Pancreas (tissue), 10 donors: ENCODE measurements at regions not wholly inside any gene's neighbourhood (a gene's known extent, or its start where the extent isn't known, plus 50 kb on each side); places are given as distances from the start of the nearest gene placed in this dataset.
"Not testable (repeated sequence)": the region's sequence is repeated elsewhere in the genome, so short reads cannot be mapped to it uniquely, and the experiment has no call there.

Experiments used
- ATAC-seq, 4 donors: fragments of 200-7000 bp; cut with Tn5 transposase; one replicate each; pipeline versions ENCODE4 v1.8.0 to v1.9.1; 2020; ENCODE audit warnings: mild to moderate bottlenecking in 4 of 4, moderate library complexity in 4 of 4
- DNase-seq, 6 donors: peaks; one replicate each; pipeline ENCODE4 v3.0.0-alpha.2; 2020
- FAIRE-seq: peaks from 2 replicates; lab custom pipeline; 2012; peaks lifted over from hg19 to GRCh38; lab: Jason Lieb, UNC
- H3K27ac ChIP-seq, 4 donors: fragments of 200-600 bp; sonication (generic); 1 replicate in 3 of 4; 2 replicates in 1 of 4; pipeline versions ENCODE4 v1.5.0 to v1.8.0; 2020
- H3K27me3 ChIP-seq, 4 donors: fragments of 200-600 bp; one replicate each; pipeline ENCODE4 v1.8.0; 2021
- H3K36me3 ChIP-seq, 3 donors: fragments of 200-600 bp; sonication (generic) in 1 of 3; one replicate each; pipeline versions ENCODE4 v1.5.0 to v1.8.0; 2020 to 2021
- H3K4me1 ChIP-seq, 3 donors: fragments of 200-600 bp; one replicate each; pipeline ENCODE4 v1.8.0; 2021
- H3K4me3 ChIP-seq, 4 donors: fragments of 200-600 bp; sonication (generic) in 2 of 4; one replicate each; pipeline versions ENCODE4 v1.5.0 to v1.8.0; 2020 to 2021
- H3K9me3 ChIP-seq, 4 donors: fragments of 200-600 bp; one replicate each; pipeline ENCODE4 v1.8.0; 2021
- WGBS, 2 donors: extraction: QIAGEN DNeasy Blood & Tissue Kit; methylation state at CpG; one replicate each; pipeline ENCODE4 v1.1.7; 2013; 5-methylcytosine and 5-hydroxymethylcytosine counted together
- intact Hi-C, 3 donors: fragments of 100-400 bp; cut with DNase I; formaldehyde crosslinking; loops; one replicate each; pipeline versions ENCODE4 v1.11.1 to v1.14.2; 2022
- TF ChIP-seq, protein P1 (sequence below), 4 donors: fragments of 200-600 bp; sonication (generic) in 3 of 4; IDR thresholded peaks; one replicate each; pipeline versions ENCODE4 v1.5.0 to v1.8.0; 2021; ENCODE audit warnings: antibody characterized with exemption in 4 of 4
- donor health status: healthy with polysubstance abuse.
- donor health status: DM: no; HTN: no; CAD: no; lungs with moderate emphysema.
- donor health status: DM: no; HTN: no; CAD: no.
- donor health status: control.
- donor health status: control.
- donor health status: Bipolar disorder and iron deficiency.
- donor health status: DM: yes; HTN: yes; CAD: no.
- donor health status: DM: no; HTN: no; CAD: no.
- donor health status: DM: no; HTN: no; CAD: no.
- donor health status: DM: yes; HTN: yes; CAD: no.

DNA sequence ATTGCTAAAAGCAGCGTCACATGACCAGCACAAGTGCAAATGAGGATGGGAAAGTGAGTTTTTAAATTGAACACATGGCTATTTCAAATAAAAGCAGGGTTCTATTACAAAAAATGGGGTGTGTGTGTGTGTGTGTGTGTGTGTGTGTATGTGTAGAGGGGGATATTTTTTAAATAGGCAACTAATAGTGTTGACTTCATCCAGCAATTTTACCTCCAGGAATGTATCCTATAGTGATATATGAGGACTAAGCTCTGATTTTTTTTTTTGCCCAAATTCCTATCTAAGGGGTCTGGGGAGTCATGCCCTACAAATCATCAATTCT, 78.9 kb upstream of the AMN1 start:
- H3K4me3 ChIP-seq: no peak overlapping the region
- TF ChIP-seq, protein P1, sequence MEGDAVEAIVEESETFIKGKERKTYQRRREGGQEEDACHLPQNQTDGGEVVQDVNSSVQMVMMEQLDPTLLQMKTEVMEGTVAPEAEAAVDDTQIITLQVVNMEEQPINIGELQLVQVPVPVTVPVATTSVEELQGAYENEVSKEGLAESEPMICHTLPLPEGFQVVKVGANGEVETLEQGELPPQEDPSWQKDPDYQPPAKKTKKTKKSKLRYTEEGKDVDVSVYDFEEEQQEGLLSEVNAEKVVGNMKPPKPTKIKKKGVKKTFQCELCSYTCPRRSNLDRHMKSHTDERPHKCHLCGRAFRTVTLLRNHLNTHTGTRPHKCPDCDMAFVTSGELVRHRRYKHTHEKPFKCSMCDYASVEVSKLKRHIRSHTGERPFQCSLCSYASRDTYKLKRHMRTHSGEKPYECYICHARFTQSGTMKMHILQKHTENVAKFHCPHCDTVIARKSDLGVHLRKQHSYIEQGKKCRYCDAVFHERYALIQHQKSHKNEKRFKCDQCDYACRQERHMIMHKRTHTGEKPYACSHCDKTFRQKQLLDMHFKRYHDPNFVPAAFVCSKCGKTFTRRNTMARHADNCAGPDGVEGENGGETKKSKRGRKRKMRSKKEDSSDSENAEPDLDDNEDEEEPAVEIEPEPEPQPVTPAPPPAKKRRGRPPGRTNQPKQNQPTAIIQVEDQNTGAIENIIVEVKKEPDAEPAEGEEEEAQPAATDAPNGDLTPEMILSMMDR (IDR thresholded peaks at IDR 0.05): no peak
- no peaks in the 10 kb centered on the region for H3K27me3 ChIP-seq
- ATAC-seq: no peak
- H3K4me1 ChIP-seq: no peaks in the 10 kb centered on the region
- H3K9me3 ChIP-seq: no peaks in the 10 kb centered on the region
- H3K27ac ChIP-seq: no peak overlapping the region
- intact Hi-C loops: no loop called here
- H3K36me3 ChIP-seq: no peaks in the 10 kb centered on the region
- WGBS, 2 donors: 93 to 94% methylated on average over 1 of the region's 1 CpG
- no peak for FAIRE-seq
- DNase-seq: no peak

DNA sequence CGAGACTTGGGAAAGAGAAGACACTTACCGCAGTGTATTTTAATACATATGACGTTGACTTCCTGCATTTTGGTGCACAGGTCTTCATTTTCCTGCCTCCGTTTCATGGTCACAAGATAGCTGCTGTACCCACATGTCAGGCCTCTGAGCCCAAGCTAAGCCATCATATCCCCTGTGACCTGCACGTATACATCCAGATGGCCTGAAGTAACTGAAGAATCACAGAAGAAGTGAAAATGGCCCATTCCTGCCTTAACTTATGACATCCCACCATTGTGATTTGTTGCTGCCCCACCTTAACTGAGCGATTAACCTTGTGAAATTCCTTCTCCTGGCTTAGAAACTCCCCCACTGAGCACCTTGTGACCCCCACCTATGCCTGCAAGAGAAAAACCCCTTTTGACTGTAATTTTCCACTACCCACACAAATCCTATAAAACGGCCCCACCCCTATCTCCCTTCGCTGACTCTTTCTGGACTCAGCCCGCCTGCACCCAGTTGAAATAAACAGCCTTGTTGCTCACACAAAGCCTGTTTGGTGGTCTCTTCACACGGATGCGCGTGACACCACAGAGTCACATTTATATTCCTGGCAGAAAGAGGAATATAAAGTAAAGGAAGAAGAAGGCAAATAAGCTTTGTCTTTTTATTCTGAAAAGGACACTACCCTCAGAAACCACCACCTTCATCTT, 78.4 kb upstream of the AMN1 start:
- H3K9me3 ChIP-seq, ATAC-seq, H3K4me1 ChIP-seq, H3K27me3 ChIP-seq, FAIRE-seq, H3K27ac ChIP-seq, H3K36me3 ChIP-seq, intact Hi-C loops, DNase-seq, H3K4me3 ChIP-seq: not testable (repeated sequence)
- 88 to 94% methylated on average over 12 of the region's 12 CpGs for WGBS, 2 donors

DNA sequence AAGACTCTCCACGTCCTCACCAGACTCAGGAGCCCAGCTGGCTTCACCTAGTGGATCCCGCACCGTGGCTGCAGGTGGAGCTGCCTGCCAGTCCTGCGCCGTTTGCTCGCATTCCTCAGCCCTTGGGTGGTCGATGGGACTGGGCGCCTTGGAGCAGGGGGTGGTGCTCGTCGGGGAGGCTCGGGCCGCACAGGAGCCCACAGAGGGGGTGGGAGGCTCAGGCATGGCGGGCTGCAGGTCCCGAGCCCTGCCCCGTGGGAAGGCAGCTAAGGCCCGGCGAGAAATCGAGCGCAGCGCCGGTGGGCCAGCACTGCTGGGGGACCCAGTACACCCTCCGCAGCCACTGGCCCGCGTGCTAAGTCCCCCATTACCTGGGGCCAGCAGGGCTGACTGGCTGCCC, 76.9 kb upstream of the AMN1 start:
- WGBS, 2 donors: 90 to 96% methylated on average over 15 to 23 of the region's 24 CpGs
- H3K4me1 ChIP-seq, DNase-seq, H3K27ac ChIP-seq, FAIRE-seq, H3K9me3 ChIP-seq, H3K36me3 ChIP-seq, H3K4me3 ChIP-seq, ATAC-seq, intact Hi-C loops, H3K27me3 ChIP-seq: not testable (repeated sequence)

DNA sequence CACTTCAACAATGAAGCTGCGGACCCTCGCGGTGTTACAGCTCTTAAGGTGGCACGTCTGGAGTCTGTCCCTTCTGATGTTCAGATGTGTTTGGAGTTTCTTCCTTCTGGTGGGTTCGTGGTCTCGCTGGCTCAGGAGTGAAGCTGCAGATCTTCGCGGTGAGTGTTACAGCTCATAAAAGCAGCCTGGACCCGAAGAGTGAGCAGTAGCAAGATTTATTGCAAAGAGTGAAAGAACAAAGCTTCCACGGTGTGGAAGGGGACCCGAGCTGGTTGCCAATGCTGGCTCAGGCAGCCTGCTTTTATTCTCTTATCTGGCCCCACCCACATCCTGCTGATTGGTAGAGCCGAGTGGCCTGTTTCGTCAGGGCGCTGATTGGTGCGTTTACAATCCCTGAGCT, 75.9 kb upstream of the AMN1 start:
- H3K9me3 ChIP-seq, H3K4me1 ChIP-seq, H3K27ac ChIP-seq, H3K4me3 ChIP-seq, DNase-seq, H3K27me3 ChIP-seq, FAIRE-seq, ATAC-seq, H3K36me3 ChIP-seq, intact Hi-C loops: not testable (repeated sequence)
- WGBS, 2 donors: 74 to 91% methylated on average over 9 to 11 of the region's 15 CpGs

DNA sequence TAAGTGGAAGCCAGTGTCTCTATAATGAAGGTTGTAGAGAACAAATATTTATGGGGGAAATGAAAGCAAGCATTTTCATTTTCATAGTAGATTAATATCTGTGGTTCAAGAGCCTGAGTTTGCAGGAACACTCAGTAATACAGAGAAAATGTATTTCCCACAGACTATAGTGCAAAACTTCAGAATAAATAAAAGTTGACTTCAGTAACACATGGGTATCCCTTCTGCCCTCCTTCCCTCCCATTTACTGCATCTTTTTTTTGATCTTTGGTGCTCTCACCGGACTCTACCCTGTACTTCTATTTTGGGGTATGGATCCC, 75.3 kb upstream of the AMN1 start:
- intact Hi-C loops: no loop called here
- FAIRE-seq: no peak
- no peak overlapping the region for H3K4me3 ChIP-seq
- TF ChIP-seq, protein P1 (IDR thresholded peaks at IDR 0.05): no peak
- 78 to 88% methylated on average over 1 of the region's 1 CpG for WGBS, 2 donors
- no peak for DNase-seq
- ATAC-seq: no peak
- no peaks in the 10 kb centered on the region for H3K36me3 ChIP-seq
- no peaks in the 10 kb centered on the region for H3K9me3 ChIP-seq
- H3K4me1 ChIP-seq: no peaks in the 10 kb centered on the region
- H3K27me3 ChIP-seq: no peaks in the 10 kb centered on the region
- no peak overlapping the region for H3K27ac ChIP-seq

DNA sequence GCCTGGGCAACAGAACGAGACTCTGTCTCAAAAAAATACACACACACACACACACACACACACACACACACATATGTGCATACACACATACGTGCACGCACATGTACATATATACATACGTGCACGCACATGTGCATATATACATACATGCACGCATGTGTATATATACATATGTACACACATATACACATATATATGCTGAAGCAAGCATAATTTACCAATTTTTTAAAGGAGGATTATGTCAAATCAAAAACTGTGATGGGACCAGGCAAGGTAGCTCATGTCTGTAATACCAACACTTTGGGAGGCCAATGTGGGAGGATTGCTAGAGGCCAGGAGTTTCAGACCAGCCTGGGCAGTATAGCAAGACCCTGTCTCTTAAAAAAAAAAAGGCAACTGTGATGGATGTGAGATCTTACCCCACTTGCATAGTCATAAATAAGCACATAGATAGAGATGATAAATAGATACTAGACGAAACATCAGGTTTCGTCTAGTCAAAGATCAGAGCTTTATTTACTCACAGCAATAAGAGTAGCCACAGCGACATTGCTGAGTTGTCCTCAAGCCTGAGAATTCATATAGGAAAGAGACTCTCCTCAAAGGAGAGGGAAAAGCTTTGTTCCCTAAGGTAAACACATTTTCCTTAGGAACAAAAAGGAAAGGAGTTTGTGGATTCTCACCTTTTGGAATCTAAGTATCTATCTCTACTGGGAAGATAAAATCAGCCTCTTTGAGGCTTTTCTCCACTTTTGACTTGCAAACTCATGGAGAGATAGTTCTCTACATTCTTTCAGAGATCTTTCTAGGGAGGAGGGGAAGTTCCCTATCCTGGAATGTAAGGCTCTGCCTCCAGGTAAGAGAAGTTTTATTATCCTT, 74.7 kb upstream of the AMN1 start:
- Histone ChIP-seq H3K4me1 (no peaks in the 10 kb centered on the region), H3K4me3 (no peak overlapping the region), H3K27me3 (no peaks in the 10 kb centered on the region), H3K36me3 (no peaks in the 10 kb centered on the region), H3K27ac (no peak overlapping the region), H3K9me3 (no peaks in the 10 kb centered on the region)
- ATAC-seq (no peak), DNase-seq (no peak), FAIRE-seq (no peak)
- 91 to 94% methylated on average over 9 of the region's 9 CpGs for WGBS, 2 donors
- intact Hi-C loops: no loop called here
- TF ChIP-seq, protein P1 (IDR thresholded peaks at IDR 0.05): no peak
